ENCODE measurements at regions not wholly inside any gene's neighbourhood (a gene's known extent, or its start where the extent isn't known, plus 50 kb on each side); places are given as distances from the start of the nearest gene placed in this dataset.

DNA sequence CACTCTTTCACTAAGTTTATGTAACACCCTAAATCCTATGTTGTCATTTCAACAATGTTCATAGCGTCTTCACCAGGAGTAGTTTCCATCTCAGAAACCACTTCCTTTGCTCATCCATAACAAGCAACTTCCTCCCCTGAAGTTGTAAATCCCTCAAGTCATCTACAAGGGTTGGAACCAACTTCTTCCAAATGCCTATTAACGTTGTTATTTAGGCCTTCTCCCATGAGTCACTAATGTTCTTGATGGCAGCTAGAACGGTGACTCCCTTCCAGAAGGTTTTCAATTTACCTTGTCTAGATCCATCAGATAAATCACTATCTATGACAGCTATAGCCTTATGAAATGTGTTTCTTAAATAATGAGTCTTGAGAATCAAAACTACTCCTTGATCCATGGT lies 73.3 kb upstream of the TARS1 start:
- TF ChIP-seq ZFX (CRISPR knock-in tag; IDR thresholded peaks at IDR 0.05; ENCODE audit: low read depth): no peak
- TF ChIP-seq, protein P1, sequence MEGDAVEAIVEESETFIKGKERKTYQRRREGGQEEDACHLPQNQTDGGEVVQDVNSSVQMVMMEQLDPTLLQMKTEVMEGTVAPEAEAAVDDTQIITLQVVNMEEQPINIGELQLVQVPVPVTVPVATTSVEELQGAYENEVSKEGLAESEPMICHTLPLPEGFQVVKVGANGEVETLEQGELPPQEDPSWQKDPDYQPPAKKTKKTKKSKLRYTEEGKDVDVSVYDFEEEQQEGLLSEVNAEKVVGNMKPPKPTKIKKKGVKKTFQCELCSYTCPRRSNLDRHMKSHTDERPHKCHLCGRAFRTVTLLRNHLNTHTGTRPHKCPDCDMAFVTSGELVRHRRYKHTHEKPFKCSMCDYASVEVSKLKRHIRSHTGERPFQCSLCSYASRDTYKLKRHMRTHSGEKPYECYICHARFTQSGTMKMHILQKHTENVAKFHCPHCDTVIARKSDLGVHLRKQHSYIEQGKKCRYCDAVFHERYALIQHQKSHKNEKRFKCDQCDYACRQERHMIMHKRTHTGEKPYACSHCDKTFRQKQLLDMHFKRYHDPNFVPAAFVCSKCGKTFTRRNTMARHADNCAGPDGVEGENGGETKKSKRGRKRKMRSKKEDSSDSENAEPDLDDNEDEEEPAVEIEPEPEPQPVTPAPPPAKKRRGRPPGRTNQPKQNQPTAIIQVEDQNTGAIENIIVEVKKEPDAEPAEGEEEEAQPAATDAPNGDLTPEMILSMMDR (CRISPR knock-in tag; IDR thresholded peaks at IDR 0.05): no peak
